MM.1S (cell line): ENCODE measurements at regions not wholly inside any gene's neighbourhood (a gene's known extent, or its start where the extent isn't known, plus 50 kb on each side); places are given as distances from the start of the nearest gene placed in this dataset.

Experiments used
- EZH2 ChIP-seq: fragments of 300-600 bp; sonication (generic); optimal IDR thresholded peaks from 2 replicates; pipeline ENCODE3; 2017; ENCODE audit warnings: low read depth, mild to moderate bottlenecking, antibody characterized with exemption, low read length, mixed read lengths
- EZH2phosphoT487 ChIP-seq: fragments of 300-600 bp; sonication (generic); IDR thresholded peaks from 2 replicates; pipeline ENCODE4 v1.6.1; 2018; ENCODE audit warnings: antibody characterized with exemption, low read length
- TF ChIP-seq, protein P1 (sequence below): fragments of 300-600 bp; sonication (generic); IDR thresholded peaks from 2 replicates; pipeline ENCODE4 v1.5.1; 2016; ENCODE audit warnings: antibody characterized with exemption, low read length, mixed read lengths

GRCh38 chr13:80850771-80851170 is 509.8 kb upstream of the SPRY2 start:
- TF ChIP-seq, protein P1, sequence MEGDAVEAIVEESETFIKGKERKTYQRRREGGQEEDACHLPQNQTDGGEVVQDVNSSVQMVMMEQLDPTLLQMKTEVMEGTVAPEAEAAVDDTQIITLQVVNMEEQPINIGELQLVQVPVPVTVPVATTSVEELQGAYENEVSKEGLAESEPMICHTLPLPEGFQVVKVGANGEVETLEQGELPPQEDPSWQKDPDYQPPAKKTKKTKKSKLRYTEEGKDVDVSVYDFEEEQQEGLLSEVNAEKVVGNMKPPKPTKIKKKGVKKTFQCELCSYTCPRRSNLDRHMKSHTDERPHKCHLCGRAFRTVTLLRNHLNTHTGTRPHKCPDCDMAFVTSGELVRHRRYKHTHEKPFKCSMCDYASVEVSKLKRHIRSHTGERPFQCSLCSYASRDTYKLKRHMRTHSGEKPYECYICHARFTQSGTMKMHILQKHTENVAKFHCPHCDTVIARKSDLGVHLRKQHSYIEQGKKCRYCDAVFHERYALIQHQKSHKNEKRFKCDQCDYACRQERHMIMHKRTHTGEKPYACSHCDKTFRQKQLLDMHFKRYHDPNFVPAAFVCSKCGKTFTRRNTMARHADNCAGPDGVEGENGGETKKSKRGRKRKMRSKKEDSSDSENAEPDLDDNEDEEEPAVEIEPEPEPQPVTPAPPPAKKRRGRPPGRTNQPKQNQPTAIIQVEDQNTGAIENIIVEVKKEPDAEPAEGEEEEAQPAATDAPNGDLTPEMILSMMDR, result no peak
- no peak for TF ChIP-seq EZH2phosphoT487
- no peak for TF ChIP-seq EZH2
